Hepatocyte (in vitro differentiated cells): ENCODE measurements at regions not wholly inside any gene's neighbourhood (a gene's known extent, or its start where the extent isn't known, plus 50 kb on each side); places are given as distances from the start of the nearest gene placed in this dataset.

Source experiments
- EZH2 ChIP-seq: fragments of 200-600 bp; sonication (generic); IDR thresholded peaks from 2 replicates; pipeline ENCODE4 v1.6.1; 2016; ENCODE audit warnings: antibody characterized with exemption, mild to moderate bottlenecking, borderline replicate concordance
- EZH2phosphoT487 ChIP-seq: fragments of 200-600 bp; sonication (generic); IDR thresholded peaks from one replicate; pipeline ENCODE4 v1.6.1; 2018; ENCODE audit warnings: antibody characterized with exemption, mild to moderate bottlenecking, low read depth, moderate library complexity; ENCODE audit not compliant: unreplicated experiment, severe bottlenecking
- TF ChIP-seq, protein P1 (sequence below): fragments of 200-600 bp; sonication (generic); IDR thresholded peaks from 2 replicates; pipeline ENCODE4 v1.5.1; 2016; ENCODE audit warnings: antibody characterized with exemption, mild to moderate bottlenecking; ENCODE audit not compliant: poor library complexity

- TF ChIP-seq, protein P1, sequence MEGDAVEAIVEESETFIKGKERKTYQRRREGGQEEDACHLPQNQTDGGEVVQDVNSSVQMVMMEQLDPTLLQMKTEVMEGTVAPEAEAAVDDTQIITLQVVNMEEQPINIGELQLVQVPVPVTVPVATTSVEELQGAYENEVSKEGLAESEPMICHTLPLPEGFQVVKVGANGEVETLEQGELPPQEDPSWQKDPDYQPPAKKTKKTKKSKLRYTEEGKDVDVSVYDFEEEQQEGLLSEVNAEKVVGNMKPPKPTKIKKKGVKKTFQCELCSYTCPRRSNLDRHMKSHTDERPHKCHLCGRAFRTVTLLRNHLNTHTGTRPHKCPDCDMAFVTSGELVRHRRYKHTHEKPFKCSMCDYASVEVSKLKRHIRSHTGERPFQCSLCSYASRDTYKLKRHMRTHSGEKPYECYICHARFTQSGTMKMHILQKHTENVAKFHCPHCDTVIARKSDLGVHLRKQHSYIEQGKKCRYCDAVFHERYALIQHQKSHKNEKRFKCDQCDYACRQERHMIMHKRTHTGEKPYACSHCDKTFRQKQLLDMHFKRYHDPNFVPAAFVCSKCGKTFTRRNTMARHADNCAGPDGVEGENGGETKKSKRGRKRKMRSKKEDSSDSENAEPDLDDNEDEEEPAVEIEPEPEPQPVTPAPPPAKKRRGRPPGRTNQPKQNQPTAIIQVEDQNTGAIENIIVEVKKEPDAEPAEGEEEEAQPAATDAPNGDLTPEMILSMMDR, result no peak
- no peak for TF ChIP-seq EZH2phosphoT487
- TF ChIP-seq EZH2, result no peak
Observed at GRCh38 chr22:25461301-25461700, 103.2 kb upstream of the GRK3 start.
